HG02870 (cell line): ENCODE measurements at regions not wholly inside any gene's neighbourhood (a gene's known extent, or its start where the extent isn't known, plus 50 kb on each side); places are given as distances from the start of the nearest gene placed in this dataset.
A peak's percentile ranks its signal among the peaks of the same experiment; 100 is the strongest.

ENCODE experiments used
- ATAC-seq: cut with Tn5 transposase; IDR thresholded peaks from one replicate; pipeline ENCODE4 v1.9.1; 2021; ENCODE audit warnings: mild to moderate bottlenecking, moderate library complexity; ENCODE audit not compliant: unreplicated experiment

DNA sequence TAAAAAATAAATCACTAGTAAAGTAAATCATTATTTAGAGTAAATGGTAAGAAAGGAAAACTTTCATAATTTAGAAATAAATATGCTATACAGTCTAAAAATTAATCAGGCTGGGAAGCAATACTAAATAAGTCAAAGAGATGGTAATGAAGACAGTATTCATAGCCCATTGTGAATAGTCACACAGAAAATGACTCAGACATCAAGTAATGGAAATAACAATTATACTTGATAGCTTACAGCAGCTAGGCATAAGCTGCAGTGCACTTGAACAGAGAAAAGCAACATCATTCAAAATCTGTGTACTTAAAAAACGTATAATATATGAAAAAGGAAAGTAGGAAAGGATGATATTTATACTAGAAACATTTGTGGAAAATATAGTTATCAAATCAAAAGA is 642.5 kb upstream of the GNPDA2 start:
- no peak for ATAC-seq

DNA sequence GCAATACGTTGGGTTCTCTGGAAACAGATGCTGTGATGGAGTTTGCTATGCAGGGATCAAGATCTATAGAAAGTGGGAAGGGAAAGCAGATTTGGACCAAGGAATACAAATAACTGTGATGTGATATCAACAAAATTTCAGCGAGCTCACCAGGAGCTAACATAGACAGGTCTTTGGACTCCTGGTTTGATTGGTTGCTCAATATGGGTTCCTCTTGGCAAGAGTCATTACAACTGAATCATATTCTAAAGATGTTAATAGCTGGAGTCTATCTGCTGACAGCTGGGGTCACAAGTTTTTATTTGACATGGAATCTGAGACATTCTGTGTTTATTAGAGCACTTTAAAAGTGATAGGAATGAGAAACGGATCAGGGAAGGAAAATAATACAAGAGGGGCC is 637.6 kb upstream of the GNPDA2 start:
- ATAC-seq: no peak

DNA sequence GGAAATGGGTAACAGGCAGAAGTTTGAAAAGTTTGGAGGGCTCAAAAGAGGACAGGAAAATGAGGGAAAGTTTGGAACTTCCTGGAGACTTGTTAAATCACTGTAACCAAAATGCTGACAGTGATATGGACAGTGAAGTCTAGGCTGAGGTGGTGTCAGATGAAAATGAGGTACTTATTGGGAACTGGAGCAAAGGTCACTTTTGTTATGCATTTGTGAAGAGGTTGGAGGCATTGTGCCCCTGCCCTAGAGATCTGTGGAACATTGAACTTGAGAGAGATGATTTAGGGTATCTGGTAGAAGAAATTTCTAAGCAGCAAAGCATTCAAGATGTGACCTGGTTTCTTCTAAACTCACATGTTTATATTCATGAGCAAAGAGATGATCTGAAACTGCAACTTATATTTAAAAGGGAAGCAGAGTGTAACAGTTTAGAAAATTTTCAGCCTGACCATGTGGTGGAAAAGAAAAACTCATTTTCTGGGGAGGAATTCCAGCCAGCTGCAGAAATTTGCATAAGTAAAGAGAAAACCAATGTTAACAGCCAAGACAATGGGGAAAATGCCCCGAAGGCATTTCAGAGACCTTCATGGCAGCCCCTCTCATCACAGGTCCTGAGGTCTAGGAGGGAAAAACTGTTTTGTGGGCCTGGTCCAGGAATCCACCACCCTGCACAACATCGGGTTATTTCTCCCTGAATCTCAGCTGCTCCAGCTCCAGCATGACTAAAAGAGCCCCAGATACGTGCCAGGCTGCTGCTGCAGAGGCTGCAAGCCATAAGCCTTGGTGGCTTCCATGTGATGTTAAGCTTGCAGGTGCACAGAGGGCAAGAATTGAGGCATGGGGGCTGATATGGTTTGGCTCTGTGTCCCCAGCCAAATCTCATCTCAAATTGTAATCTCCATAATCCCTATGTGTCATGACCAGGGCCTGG is 632.5 kb upstream of the GNPDA2 start:
- ATAC-seq: no peak

DNA sequence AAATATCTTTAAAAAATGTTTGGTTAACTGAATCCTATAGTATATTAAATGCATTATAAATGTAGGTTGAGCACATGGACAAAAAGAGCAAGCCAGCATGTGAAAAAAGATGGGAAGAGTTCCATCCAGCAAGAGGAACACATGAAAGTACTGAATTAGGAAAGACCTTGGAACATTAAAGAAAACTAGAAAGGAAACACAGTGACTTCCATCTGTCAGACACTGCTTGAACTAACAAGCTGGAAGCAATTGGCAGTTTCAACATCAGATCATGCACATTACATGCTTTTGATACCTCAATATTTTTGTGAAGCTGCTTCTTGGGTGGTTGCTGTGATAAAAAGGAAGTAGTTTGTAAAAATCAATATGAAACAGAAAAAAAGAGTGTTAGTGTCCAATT is 626.8 kb upstream of the GNPDA2 start:
- no peak for ATAC-seq

DNA sequence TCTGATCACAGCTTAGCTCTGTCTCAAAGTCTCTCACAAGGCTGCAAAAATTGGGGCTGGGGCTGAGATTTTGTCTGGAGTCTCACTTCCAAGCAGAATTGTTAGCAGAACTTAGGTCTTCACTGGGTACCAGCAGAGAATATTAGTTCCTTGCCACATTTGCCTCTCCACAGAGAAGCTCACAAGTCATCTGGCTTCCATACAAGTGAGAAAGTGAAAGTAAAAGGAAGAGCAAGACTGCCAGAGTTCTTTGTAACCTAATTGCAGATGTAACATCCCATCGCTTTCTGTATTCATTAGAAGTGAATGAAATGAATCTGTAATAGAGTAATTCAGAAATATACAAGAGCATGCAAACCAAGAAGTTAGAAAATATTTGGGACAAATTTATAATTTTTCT is 624.1 kb upstream of the GNPDA2 start:
- peak; percentile 66 for ATAC-seq

DNA sequence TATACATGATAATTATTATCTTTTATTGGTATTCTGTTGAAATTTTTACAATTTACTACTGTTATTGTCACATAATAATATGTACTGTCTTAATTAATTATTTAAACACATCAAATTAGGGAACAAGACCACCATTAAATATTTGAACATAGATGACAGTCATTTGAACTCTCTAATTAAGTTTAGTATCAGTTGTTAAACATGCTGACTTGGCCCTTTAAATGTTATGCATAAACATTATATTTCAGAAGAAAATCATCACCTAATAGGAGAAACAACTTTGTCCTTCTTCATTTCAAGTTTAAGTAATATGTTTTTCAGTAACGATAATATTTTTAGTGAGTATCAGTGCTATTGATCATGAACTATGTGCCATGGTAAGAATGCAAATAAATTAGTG is 623.5 kb upstream of the GNPDA2 start:
- ATAC-seq: no peak

DNA sequence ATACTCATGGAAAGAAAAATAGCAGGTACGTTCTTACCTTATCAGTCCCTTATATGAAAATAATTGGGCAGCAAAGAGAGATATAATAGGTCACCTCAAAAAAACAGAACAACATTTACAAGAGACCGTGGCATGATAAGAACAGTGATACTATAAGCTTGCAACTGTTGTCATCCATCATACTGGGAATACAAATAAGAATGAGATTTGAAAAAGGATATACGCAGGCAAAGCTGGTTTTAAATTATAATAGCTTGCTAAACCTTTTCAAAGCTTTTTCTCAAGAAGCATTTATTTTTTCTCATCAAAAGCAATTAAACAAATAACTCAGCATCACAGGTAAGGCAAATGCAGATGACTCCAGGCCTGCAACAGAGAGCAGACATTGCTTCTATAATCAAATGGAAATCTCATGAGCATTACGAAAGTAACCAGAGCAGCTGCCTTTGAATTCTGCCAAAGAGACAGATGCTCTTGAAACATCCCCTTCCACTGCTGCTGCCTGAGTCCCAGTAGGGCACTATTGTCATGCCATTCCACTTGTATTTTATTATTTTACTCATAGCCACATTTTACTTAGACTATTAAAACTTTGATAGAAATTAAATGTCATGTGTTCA is 620.6 kb upstream of the GNPDA2 start:
- ATAC-seq: no peak

DNA sequence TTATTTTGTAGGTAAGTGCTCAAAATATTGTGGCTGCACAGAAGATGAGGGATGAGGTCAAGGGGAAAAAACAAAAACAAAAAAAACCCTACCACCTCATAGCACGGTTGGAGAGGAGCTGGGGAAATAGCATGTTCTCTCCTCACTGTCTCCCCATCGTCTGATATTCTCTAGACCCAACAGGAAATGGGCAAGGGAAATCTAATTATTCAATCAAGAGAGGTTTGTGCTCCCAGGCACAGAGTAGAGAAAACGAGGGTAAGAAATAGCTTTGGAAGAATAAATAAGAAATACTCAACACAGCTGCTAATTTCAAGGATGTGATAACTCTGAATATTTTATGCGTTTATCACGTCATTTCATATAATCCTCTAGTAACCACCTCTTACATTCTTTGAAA is 619.2 kb upstream of the GNPDA2 start:
- no peak for ATAC-seq

DNA sequence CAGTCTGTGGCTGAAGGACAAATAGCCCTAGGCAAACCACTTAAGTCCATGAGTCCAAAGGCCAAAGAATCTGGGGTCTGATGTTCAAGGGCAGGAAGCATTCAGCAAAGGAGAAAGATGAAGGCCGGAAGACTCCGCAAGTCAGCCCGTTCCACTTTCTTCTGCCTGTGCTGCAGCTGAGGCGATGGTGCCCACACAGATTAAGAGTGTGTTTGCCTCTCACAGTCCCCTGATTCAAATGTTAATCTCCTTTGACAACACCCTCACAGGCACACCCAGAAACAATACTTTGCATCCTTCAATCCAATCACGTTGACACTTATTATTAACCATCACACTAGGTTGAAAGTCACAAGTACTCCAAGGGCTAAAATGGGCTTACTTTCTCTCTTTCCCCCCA is 605.4 kb upstream of the GNPDA2 start:
- no peak for ATAC-seq

DNA sequence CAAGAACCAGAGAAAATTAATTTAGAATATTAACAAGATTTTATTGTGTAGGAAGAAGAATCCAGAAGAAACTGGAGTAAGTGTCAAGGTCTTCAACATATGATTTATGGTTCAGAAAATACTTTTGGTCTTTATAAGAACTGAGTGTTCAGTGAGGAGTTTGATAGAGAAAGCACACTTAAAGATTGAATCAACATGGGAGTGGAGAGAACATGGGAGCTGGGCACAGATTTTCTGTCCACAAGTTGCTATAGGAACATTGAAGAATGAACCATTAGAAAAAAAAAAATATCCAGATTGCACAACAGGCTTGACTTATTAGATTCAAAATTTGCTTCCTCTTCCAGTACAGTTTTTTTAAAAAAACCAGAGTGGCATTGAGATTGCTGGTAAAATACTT is 601.2 kb upstream of the GNPDA2 start:
- ATAC-seq: no peak

DNA sequence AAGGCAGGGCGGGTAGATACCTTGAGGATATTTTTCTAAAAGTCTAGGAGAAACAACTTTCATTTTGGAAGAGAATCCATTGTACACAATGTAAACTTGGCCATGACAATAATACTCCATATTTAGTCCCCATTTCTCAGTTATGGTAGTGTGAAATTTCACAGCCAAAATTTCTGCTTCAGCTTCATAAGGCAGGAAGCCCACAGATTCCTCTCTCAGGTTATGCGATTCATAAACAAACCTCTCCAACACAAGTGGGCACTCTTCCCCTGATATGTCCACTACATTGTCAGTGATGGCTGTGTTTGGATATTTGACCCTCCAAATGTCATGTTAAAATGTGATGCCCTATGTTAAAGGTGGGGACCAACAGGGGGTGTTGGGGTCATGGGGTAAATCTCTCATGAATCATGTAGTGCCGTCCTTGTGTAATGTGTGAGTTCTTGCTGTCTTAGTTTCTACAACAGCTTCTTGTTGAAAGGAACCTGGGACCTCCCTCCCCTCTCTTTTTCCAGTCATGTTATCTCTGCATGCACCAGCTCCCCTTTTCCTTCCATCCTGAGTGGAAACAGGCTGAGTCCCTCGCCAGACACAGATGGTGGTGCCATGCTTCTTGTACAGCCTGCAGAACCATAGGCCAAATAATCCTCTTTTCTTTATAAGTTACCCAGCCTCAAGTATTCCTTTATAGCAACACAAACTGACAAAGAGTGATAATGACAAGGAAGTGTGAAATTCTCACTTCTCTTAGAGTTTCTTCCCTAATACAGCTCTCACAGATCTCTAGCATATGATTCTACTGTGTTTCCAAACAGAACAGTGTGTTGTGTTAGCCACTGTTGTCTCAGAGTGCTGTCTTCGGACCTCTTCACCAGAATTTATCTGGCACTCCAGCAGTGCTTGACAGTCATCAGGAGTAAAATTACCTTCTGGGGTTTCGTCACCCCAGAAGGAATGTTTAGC is 598.4 kb upstream of the GNPDA2 start:
- no peak for ATAC-seq

DNA sequence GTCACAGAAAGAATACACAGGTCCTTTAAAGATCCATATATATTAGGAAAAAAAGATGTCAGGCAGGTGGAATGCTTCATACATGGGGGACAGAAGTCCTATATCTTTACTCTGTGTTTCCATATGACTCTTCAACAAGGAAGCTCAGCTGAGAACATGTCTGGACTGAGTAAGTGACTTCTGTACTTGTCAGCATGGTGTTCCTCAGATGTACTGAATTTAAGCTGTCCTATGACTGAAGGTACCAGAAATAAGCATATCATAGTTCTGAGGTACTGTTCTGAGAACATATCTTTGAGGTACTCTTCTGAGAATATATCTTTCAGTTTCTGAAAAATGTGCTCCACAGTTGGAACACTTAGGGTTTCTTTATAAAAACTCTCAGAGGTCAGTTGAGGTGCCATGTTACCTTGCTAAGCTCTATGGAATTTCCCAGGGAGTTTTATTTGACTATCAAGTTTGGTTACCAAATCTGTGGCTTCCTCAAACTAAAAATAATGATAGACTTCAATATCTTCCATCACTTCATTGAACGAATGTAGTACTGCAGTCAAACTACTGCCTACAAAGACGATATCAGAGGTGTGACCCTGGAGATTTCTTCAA is 597.2 kb upstream of the GNPDA2 start:
- ATAC-seq: no peak

DNA sequence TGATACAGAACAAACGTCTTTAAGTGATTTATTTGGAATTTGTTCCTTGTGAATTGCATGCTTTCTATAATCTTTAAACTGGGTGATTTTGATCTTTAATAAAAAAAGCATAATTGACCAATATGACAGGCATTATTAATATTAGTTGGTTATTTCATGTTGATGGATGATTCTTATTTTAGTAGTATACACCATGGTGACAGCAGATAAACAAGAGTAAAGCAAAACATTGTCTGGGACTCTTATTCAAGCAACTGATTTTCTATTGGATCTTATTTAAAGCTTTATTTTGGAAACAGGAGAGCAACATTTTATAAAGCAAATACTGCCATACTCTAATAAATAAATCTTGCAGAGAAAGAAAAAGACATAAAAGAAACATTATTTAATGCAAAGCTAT is 591.4 kb upstream of the GNPDA2 start:
- no peak for ATAC-seq

DNA sequence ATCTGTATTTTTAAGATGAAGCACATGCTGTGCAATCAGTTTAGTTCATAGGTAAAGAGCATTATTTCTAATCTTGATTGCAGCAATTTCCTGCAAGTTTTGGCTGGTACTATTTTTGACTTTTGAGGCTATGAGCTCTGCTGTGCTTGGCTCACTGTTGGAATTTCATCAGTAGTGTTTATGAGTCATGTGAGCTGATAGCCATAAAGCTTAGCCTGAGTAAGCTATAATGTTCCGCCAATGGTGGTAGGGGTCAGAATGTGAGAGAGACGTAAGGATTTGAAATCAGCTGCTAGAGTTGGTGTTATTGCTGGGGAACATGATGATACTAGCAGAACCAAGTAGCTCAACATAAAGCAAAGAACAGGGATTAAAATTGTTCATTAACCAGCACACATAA is 590.9 kb upstream of the GNPDA2 start:
- ATAC-seq: no peak

DNA sequence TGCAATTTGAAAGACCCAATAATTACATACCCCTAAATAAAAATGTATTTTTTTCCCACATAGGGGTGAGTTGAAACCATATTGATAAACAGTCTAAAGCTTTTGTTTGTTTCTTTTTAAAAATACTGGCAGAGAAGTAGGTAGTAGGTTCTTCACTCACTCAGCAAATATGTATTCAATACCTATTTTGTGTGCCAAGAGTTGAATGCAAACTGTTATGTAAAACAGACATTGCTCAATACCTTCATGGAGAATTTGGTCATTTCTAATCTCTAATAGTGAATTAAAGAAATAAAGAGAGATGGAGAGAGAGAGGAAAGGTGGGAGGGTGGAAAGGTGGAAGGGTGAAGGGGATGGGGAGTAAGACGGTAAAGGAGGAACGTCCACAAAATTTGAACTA is 589.9 kb upstream of the GNPDA2 start:
- no peak for ATAC-seq

DNA sequence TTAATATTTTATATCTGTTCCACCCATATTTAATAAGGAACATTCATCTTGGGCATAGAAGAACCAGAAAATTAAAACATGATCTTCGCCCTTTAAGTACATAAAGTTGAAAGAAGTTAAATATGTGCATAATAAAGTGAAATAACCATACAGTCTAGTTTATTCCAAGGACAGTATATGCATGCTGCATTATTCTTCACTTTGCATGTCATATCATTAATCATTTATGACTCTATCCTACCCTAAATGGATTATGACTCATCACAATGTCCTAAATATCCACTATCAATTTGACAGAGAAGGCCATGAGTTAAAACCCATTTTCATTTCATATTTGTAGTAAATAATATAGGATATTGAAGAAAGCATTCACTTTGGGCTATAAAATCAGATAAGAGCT is 576.5 kb upstream of the GNPDA2 start:
- ATAC-seq: no peak

DNA sequence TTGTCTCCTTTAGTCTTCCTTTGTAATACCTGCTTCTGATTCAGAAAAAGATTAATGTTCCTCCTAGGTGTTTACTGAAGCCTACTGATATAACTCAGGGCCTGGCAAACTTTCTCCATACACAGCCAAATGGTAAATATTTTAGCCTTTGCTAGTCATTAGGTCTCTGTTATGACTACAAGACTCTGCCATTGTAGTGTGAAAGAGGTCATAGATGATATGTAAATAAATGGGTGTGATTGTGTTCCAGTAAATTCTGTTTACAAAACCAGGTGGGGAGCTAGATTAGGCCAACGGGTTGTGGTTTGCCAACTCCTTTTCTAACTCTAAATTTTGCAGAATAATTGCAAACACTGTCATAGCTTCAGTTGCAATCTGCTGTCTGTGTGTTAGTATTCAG is 568.1 kb upstream of the GNPDA2 start:
- ATAC-seq: no peak

DNA sequence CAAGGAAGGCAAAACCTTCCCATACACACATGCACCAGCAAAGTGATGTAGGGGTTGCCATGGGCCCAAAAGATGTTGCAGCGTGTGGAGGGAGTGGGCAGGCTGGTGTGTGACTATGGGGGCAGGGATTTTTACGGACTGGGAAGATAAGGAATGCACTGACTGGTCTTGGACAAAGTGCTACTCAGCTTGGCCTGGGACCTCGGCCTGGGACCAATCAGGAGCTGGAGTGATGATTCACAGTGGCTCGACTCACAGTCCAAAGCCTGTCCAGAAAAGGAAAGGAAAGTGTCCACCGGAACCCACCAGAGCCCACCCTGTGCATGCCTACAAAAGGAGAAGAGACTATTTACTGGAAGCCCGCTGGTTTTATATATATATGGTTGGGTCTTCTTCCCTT is 567.0 kb upstream of the GNPDA2 start:
- no peak for ATAC-seq

DNA sequence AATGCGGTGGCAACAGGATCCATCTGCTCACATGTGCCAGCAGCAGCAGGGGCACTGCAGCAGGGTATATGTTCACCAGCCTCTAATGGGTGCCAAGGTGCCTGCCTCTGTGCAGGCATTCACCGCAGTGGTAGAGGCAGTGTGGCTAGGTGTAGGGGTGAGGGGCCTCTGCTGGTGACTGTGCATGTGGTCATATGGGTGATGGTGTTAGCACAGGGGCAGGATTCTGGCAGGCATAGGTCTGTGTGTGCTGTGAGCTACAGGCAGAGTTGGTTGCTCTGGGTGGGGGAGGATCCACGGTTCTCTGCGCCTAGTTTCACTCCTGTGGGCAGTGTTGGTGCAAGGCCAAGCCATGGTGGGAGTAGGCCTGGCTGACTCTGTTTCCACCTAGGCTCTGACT is 566.5 kb upstream of the GNPDA2 start:
- ATAC-seq: no peak

DNA sequence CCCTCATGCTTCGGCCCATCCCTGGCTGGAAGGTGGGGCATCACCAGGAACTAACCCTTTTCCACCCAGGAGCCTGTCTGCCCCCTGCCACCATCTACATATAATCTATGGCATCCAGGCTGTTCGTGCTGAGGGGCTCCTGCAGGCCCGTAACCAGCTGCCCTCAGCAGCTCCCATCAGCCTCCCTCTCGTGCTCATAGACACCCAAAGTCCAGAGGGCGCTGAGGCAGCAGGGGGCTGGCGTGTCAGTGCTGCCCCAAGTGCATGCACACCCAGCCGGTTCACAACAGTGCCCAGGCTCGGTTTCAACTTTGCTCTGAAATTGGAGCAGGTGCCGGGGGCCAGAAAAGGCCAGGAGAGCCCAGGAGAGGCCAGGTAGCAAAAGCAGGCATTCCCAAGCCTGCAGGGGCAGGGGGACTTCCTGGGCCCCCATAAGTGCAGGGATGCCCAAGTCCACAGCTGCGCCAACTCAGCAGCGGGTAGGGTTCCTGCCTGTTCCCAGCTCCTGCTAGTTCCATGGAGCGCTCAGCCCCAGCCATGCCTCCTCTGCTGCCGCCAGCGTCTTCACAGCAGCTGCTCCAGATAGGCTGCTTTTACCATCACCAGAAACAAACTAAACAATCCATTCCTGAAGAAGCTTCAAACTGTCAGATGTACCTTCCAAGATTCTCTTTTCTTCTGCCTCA is 558.2 kb upstream of the GNPDA2 start:
- ATAC-seq: no peak
